Right cardiac atrium (tissue), 5 donors: ENCODE measurements at regions not wholly inside any gene's neighbourhood (a gene's known extent, or its start where the extent isn't known, plus 50 kb on each side); places are given as distances from the start of the nearest gene placed in this dataset.
"Not testable (repeated sequence)": the region's sequence is repeated elsewhere in the genome, so short reads cannot be mapped to it uniquely, and the experiment has no call there.

ENCODE experiments used
- ATAC-seq, 2 donors: fragments of 200-7000 bp; cut with Tn5 transposase; one replicate each; pipeline versions ENCODE4 v1.8.0 to v1.9.1; 2020; ENCODE audit warnings: moderate library complexity in 2 of 2, mild to moderate bottlenecking in 1 of 2
- DNase-seq, 3 donors: peaks; one replicate each; pipeline ENCODE4 v3.0.0-alpha.2; 2020
- H3K27ac ChIP-seq: one replicate; pipeline ENCODE4 v1.5.1; 2013; ENCODE audit warnings: mild to moderate bottlenecking, low read length, control low read depth, moderate library complexity
- H3K27me3 ChIP-seq: one replicate; pipeline ENCODE4 v1.6.1; 2013; ENCODE audit not compliant: control insufficient read depth, insufficient read depth
- H3K4me1 ChIP-seq: one replicate; pipeline ENCODE4 v1.6.1; 2013; ENCODE audit warnings: low read length; ENCODE audit not compliant: control insufficient read depth, insufficient read depth
- H3K4me3 ChIP-seq: one replicate; pipeline ENCODE4 v1.5.1; 2013; ENCODE audit warnings: low read length, control low read depth
- H3K9me3 ChIP-seq: one replicate; pipeline ENCODE4 v1.6.1; 2013; ENCODE audit warnings: low read length; ENCODE audit not compliant: control insufficient read depth
- WGBS: extraction: QIAGEN DNeasy Blood & Tissue Kit; methylation state at CpG from one replicate; pipeline ENCODE4 v1.1.7; 2013; 5-methylcytosine and 5-hydroxymethylcytosine counted together
- intact Hi-C, 4 donors: fragments of 100-400 bp; cut with DNase I; formaldehyde crosslinking; loops; one replicate each; pipeline versions ENCODE4 v1.11.0 to v1.14.0; 2022 to 2023
- donor health status: healthy with polysubstance abuse.
- donor health status: DM: no; HTN: yes; CAD: no.
- donor health status: DM: no; HTN: no; CAD: no.
- donor health status: DM: no; HTN: yes; CAD: no; lungs with severe emphysema.
- donor health status: DM: yes; HTN: yes; CAD: no.

DNA sequence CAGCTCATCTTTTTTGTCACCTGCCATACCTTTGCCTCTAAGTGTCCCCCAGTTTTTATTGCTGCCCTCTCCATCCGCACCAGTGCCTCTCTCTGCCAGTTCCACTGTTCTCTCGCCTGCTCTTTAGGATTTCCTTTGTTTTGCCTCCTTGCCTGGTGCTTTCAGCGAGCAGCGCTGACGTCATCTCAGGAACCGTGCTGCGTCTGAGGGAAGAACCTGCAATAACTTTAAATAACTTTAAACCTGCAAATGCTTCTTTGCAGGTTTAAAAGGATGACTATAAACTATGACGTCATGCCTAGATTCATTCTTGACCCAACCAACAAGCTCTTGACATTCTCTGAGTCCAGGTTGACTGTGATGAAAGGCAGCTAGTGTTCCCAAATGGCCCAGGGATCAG lies 105.1 kb downstream of the LRRC74B start:
- ATAC-seq, intact Hi-C loops: not testable (repeated sequence)

DNA sequence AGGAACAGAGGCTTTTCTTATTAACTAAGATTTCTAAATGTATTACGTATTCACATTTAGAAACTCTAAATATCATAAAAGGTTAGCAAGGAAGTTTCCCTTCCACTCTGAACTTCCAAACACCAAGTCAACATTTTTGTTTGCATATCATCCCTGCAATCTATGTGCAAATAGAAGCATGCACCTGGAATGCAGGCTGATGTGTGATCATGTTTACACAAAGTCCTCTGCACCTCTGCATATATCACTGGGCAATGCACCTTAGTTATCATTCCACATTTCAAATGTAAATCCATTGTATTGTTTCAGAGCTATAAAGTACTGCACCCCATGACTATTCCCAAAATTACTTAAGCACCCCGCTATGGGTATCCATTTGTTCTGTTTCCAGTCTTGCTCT lies 142.1 kb downstream of the LRRC74B start:
- H3K4me3 ChIP-seq, H3K4me1 ChIP-seq, DNase-seq, ATAC-seq, H3K27me3 ChIP-seq, intact Hi-C loops, H3K27ac ChIP-seq, H3K9me3 ChIP-seq: not testable (repeated sequence)
- WGBS = no CpG with 5 or more reads among the region's 2 CpGs

More for the DNA sequence above, 105.1 kb downstream of the LRRC74B start:
- not testable (repeated sequence) for H3K4me3 ChIP-seq, H3K4me1 ChIP-seq, H3K9me3 ChIP-seq, H3K27me3 ChIP-seq, H3K27ac ChIP-seq
- DNase-seq = peak in 1 of 3 donors; percentile 17
- 24% methylated on average over 6 of the region's 8 CpGs for WGBS

DNA sequence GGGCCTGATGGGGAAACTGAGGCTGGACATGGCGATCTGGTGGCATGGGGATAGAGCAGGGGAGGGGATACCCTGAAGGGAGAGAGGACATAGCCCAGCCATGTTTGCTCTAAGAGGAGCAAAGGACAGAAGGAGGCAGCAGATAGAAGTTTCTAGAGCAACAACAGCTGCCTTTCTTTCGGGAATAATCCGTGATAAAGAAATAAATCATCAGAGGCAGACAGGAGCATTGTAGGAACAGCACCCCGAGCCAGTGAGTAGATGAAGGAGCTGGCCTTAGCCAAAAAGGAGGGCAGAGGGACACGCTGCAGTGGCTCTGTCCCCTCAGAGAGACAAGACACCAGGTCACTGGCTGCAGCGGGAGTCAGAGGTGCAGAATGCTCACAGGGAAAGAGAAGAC lies 166.3 kb downstream of the LRRC74B start:
- H3K27ac ChIP-seq, H3K4me1 ChIP-seq, H3K27me3 ChIP-seq, H3K4me3 ChIP-seq, intact Hi-C loops, H3K9me3 ChIP-seq, DNase-seq, ATAC-seq: not testable (repeated sequence)
- WGBS = 34% methylated on average over 4 of the region's 6 CpGs

DNA sequence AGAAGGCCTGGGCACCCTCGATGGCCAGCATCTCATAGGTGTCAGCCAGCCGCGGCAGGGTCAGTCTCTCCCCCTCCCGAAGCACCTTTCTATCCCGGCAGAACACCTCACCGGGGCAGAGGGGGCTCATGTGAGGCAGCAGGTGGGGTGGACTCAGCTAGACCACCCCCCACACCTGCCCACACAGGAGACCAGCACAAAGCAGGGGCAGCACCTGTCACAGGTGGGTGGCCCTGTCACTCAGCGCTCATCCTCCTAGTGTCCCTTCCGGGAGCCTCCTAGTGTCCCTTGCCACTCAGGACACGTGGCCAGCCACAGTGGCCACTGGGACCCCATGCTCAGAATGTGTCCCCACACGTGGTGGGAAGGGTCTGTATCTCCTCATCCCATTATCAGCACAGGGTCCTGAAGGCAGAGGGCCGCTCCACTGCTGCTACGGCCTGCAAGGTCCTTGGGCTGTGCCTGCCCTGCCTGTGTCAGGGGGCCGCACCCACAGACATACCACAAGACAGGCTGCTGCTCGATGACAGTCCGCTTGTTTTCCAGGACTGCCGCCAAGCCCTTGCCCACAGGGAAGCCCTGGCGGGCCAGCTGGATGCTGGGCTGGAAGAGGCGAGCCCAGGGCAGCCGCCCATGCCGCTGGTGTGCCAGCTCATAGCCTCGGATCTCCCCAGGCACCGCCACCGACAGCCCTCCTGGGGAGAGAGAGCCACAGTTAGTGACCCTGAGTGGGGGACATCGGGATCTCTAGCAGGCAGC lies 167.4 kb upstream of the RIMBP3B start:
- ATAC-seq, intact Hi-C loops: not testable (repeated sequence)
- 88% methylated on average over 15 of the region's 24 CpGs for WGBS

DNA sequence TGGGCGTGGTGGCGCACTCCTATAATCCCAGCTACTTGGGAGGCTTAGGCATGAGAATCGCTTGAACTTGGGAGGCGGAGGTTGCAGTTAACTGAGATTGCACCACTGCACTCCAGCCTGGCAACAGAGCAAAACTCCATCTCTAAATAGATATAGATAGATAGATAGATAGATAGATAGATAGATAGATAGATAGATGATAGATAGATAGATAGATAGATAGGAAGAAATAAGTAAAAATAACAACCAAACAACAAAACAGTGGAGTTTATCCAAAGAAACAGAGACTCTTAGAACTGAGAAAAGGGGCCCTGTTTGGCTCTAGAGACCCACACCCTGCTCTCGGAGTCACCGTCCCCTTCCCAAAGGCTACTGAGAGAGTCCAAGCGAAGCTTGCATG lies 158.7 kb upstream of the RIMBP3B start:
- DNase-seq, H3K4me1 ChIP-seq, ATAC-seq, H3K27ac ChIP-seq, H3K27me3 ChIP-seq, H3K9me3 ChIP-seq, H3K4me3 ChIP-seq, intact Hi-C loops: not testable (repeated sequence)
- WGBS = 77% methylated on average over 5 of the region's 7 CpGs

More for the DNA sequence above, 167.4 kb upstream of the RIMBP3B start:
- not testable (repeated sequence) for H3K27me3 ChIP-seq, H3K9me3 ChIP-seq, H3K4me3 ChIP-seq, DNase-seq, H3K4me1 ChIP-seq, H3K27ac ChIP-seq

DNA sequence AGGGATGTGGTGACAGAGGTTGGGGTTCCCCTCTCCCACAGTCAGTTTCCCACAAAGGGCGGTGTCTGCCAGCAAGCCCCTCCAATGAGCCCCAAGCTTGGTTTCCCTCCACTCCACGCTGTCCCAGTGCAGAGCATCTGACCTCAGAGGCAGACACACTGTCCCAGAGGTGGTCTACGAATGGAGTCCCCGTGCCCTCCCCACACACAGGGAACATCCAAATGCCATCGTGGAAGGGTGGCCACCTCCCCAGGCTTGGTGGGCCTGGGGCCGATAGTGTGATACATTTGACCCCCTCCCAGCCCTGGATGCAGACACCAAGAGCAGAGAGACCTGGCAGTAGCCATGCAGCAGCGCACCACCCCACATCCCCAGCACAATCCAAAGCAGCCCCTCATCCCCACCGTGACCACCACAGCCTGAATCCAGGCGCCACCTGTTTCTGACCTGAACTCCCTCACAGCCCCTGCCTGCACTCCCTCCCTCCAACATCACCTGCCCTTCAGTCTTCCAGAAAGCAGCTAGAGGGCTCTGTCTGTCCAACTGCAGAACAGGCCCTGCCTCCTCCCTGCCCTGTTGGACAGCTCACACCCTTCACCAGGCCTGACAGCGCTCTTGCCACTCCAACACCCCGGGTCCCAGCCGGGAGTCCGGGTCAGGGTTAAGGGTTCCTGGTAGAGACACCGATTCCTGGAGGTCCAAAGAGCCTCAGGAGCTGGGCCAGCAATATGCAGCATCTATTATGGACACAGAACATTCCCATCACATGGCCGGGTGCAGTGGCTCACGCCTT lies 156.5 kb upstream of the RIMBP3B start:
- peak in 1 of 3 donors; percentile 20 for DNase-seq
- H3K27me3 ChIP-seq, H3K9me3 ChIP-seq, H3K4me3 ChIP-seq, intact Hi-C loops, H3K4me1 ChIP-seq, H3K27ac ChIP-seq, ATAC-seq: not testable (repeated sequence)
- 46% methylated on average over 9 of the region's 16 CpGs for WGBS

DNA sequence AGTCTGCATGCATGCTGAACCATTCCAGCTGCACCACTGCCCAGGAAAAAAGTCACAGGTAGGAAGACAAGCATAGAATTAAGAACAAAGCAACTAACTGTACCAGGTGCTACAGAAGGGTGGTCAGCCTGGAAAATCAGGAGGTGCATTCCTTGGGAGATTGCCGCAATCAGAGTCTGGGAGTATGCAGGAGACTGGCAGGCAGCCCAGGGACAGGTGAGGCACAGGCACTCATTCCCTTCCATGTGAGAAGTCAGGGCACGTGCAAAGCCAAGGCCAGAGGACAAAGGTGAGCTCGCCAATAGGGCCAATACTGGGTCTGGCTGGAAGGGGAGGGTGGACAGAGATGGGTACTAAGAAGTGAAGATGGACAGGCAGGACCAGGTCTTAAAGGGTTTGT lies 132.1 kb upstream of the RIMBP3B start:
- intact Hi-C loops, H3K9me3 ChIP-seq, H3K4me3 ChIP-seq, DNase-seq, H3K4me1 ChIP-seq, ATAC-seq, H3K27ac ChIP-seq, H3K27me3 ChIP-seq: not testable (repeated sequence)
- 89% methylated on average over 2 of the region's 3 CpGs for WGBS

DNA sequence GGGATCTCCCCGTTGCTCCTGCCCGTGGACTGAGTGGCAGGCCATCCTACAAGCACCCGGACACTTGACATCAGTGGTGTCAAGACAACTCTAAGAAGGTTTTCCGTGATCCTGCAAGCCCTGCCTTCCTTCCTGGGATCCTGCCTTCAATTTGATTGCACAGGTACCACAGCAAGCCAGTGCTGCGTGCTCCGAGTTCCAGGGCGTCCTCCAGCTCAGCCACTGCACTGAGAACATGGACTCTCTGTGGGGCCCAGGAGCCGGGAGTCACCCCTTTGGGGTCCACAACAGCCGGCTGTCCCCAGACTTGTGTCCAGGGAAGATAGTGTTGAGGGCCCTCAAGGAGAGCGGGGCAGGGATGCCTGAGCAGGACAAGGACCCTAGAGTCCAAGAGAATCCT lies 100.9 kb upstream of the RIMBP3B start:
- 85% methylated on average over 5 of the region's 10 CpGs for WGBS

DNA sequence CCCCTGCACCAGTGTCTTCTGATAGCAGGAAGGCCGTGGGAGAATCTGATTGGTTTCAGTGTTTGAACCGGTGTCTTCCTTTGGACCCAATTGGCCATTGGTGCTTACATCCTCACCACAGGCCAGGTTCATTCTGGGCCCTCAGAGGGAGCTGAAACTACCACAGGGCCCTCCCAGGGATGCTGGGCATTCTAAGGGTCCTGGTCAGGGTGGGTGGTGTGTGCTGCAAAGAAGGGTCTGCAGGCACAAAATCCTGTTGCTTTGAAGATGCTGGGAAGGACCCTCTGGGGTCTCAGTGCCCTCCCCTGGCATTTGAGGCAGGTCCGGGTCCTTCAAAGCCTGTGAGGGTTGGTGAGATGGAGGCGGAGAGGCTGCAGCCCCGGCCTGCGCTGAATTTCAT lies 89.8 kb upstream of the RIMBP3B start:
- DNase-seq = not testable (repeated sequence)

More for the DNA sequence above, 100.9 kb upstream of the RIMBP3B start:
- intact Hi-C loops, H3K4me3 ChIP-seq, H3K27ac ChIP-seq, H3K9me3 ChIP-seq, H3K27me3 ChIP-seq, ATAC-seq, H3K4me1 ChIP-seq: not testable (repeated sequence)
- DNase-seq = peak in 2 of 3 donors; percentile 14 to 27

DNA sequence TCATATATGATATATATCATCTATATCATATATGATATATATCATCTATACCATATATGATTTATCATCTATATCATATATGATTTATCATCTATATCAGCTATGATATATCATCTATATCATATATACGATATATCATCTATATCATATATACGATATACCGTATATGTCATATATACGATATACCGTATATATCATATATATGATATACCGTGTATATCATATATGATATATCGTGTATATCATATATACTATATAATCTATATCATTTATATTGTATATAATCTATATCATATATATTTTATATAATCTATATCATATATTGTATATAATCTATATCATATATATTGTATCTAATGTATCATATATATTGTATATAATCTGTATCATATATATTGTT lies 55.9 kb upstream of the RIMBP3B start:
- ATAC-seq, H3K27ac ChIP-seq, H3K4me1 ChIP-seq, H3K4me3 ChIP-seq, H3K27me3 ChIP-seq, DNase-seq, H3K9me3 ChIP-seq, intact Hi-C loops: not testable (repeated sequence)
- 43% methylated on average over 7 of the region's 7 CpGs for WGBS

More for the DNA sequence above, 89.8 kb upstream of the RIMBP3B start:
- H3K27me3 ChIP-seq, H3K27ac ChIP-seq, H3K4me1 ChIP-seq, H3K9me3 ChIP-seq, H3K4me3 ChIP-seq, ATAC-seq, intact Hi-C loops: not testable (repeated sequence)
- WGBS = no CpG with 5 or more reads among the region's 6 CpGs
